ENCODE measurements at regions not wholly inside any gene's neighbourhood (a gene's known extent, or its start where the extent isn't known, plus 50 kb on each side); places are given as distances from the start of the nearest gene placed in this dataset.

DNA sequence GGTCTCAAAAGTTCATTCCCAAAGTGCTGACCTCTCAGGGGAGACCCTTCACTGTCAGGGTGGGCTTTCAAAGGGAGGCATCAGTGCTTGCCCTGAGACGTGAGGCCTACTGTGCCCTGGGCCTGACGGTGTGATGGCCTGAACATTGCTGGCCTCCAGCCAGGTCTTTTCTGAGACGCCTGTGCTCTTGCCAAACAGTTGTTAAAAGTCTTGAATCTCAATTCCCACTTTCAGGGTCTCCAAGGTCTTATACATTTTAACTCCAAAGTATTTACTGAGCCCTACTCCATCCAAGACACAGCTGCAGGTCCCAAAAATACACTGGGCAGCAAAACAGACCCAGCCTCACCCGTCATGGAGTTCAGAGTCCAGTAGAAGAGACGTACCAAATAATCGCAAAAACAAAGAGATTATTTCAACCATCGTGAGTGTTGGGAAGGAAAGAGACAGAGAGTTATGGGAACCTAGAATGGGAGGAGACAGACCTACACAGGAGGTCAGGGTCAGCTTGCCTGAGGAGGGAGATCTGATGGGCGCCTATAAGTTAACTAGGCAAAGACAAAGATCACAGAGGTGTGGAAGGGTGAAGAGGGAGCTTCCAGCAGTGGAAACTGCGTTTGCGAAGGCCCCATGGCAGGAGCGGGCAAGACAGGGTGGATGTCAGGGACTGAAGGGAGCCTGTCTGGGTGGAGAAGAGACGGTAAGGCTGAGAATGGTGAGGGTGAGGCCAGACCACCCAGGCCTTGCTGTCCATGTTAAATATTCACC is 446.3 kb downstream of the PREX1 start:
- Mint-ChIP-seq H3K36me3 (ENCODE audit: insufficient read depth, unreplicated experiment) (no peaks in the 10 kb centered on the region), H3K4me1 (ENCODE audit: insufficient read depth, unreplicated experiment) (no peaks in the 10 kb centered on the region), H3K27me3 (ENCODE audit: insufficient read depth, unreplicated experiment) (peaks cover 52% of the 10 kb centered on the region), H3K27ac (ENCODE audit: low read depth, unreplicated experiment) (no peak overlapping the region), H3K4me3 (ENCODE audit: unreplicated experiment) (no peak overlapping the region), H3K9me3 (ENCODE audit: unreplicated experiment) (no peaks in the 10 kb centered on the region)
- no peak for DNase-seq (ENCODE audit: unreplicated experiment)
- no peak for TF ChIP-seq CTCF (IDR thresholded peaks at IDR 0.05; ENCODE audit: unreplicated experiment)
- intact Hi-C loops (cut with micrococcal nuclease), result no loop called here
- ChIA-PET POLR2A (no interaction called here), CTCF (no interaction called here)
- no TSS peak for BruUV-seq (replicated peaks)

DNA sequence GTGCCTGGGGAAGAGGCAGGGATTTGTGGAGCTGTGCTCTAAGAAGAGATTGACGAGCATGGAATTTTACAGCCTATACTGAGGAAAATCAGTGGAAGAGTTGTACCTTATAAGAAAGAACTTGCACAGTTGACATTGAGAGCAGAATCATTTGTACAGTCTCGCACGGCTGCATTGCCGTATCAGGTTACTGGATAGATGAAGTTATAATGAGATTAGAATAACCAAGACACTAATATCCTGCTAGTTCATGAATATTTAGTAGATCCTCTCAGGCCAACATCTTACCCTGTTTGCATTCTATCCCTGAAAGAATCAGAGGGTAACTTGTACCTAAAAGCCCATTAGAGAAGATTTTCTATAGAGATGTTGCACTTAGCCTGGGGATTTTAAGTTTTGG is 447.1 kb downstream of the PREX1 start:
- Mint-ChIP-seq H3K27ac (ENCODE audit: low read depth, unreplicated experiment) (no peak overlapping the region), H3K9me3 (ENCODE audit: unreplicated experiment) (no peaks in the 10 kb centered on the region), H3K36me3 (ENCODE audit: insufficient read depth, unreplicated experiment) (no peaks in the 10 kb centered on the region), H3K4me3 (ENCODE audit: unreplicated experiment) (no peak overlapping the region), H3K27me3 (ENCODE audit: insufficient read depth, unreplicated experiment) (peaks cover 52% of the 10 kb centered on the region), H3K4me1 (ENCODE audit: insufficient read depth, unreplicated experiment) (no peaks in the 10 kb centered on the region)
- no peak for DNase-seq (ENCODE audit: unreplicated experiment)
- intact Hi-C loops (cut with micrococcal nuclease), result no loop called here
- BruUV-seq (replicated peaks), result no TSS peak
- no peak for TF ChIP-seq CTCF (IDR thresholded peaks at IDR 0.05; ENCODE audit: unreplicated experiment)
- POLR2A ChIA-PET, result no interaction called here
- CTCF ChIA-PET, result interaction anchor here (0.6 kb wide), 1 partner anchor 37 kb away, joined by 3 read pairs; no protein-coding TSS in a partner anchor

GRCh38 chr20:48378976-48379675 is 448.7 kb downstream of the PREX1 start:
- no peaks in the 10 kb centered on the region for H3K9me3 Mint-ChIP-seq (ENCODE audit: unreplicated experiment)
- no peak overlapping the region for H3K4me3 Mint-ChIP-seq (ENCODE audit: unreplicated experiment)
- no peak for DNase-seq (ENCODE audit: unreplicated experiment)
- peaks cover 3% of the 10 kb centered on the region for H3K4me1 Mint-ChIP-seq (ENCODE audit: insufficient read depth, unreplicated experiment)
- TF ChIP-seq CTCF (IDR thresholded peaks at IDR 0.05; ENCODE audit: unreplicated experiment), result no peak
- POLR2A ChIA-PET, result no interaction called here
- peaks cover 60% of the 10 kb centered on the region for H3K27me3 Mint-ChIP-seq (ENCODE audit: insufficient read depth, unreplicated experiment)
- intact Hi-C loops (cut with micrococcal nuclease), result no loop called here
- H3K27ac Mint-ChIP-seq (ENCODE audit: low read depth, unreplicated experiment), result no peak overlapping the region
- no TSS peak for BruUV-seq (replicated peaks)
- no peaks in the 10 kb centered on the region for H3K36me3 Mint-ChIP-seq (ENCODE audit: insufficient read depth, unreplicated experiment)
- CTCF ChIA-PET, result no interaction called here

DNA sequence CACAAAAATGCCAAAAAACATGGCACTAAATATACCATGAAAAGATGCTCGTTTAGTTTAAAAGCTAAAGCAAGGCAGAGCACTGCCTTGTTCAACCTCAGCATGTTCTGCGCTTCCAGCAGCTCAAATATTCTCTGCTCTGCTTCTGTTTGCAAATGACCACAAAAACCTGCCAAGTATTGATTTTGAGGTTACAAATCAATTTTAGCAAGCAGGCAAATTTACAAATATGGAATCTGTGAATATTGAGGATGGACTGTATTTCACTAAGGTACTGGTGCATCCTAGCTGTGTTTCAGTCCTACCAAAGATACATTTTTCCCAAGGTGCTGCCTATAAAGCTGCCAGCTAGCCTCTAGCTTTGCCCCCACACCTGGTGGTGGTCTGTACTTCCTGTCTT is 449.9 kb downstream of the PREX1 start:
- no peak overlapping the region for H3K4me3 Mint-ChIP-seq (ENCODE audit: unreplicated experiment)
- peaks cover 4% of the 10 kb centered on the region for H3K4me1 Mint-ChIP-seq (ENCODE audit: insufficient read depth, unreplicated experiment)
- peaks cover 67% of the 10 kb centered on the region for H3K27me3 Mint-ChIP-seq (ENCODE audit: insufficient read depth, unreplicated experiment)
- POLR2A ChIA-PET, result no interaction called here
- intact Hi-C loops (cut with micrococcal nuclease), result no loop called here
- DNase-seq (ENCODE audit: unreplicated experiment), result no peak
- no peaks in the 10 kb centered on the region for H3K36me3 Mint-ChIP-seq (ENCODE audit: insufficient read depth, unreplicated experiment)
- no TSS peak for BruUV-seq (replicated peaks)
- CTCF ChIA-PET, result no interaction called here
- TF ChIP-seq CTCF (IDR thresholded peaks at IDR 0.05; ENCODE audit: unreplicated experiment), result no peak
- no peak overlapping the region for H3K27ac Mint-ChIP-seq (ENCODE audit: low read depth, unreplicated experiment)
- no peaks in the 10 kb centered on the region for H3K9me3 Mint-ChIP-seq (ENCODE audit: unreplicated experiment)

All from MCF 10A (cell line).